ENCODE measurements at regions not wholly inside any gene's neighbourhood (a gene's known extent, or its start where the extent isn't known, plus 50 kb on each side); places are given as distances from the start of the nearest gene placed in this dataset.

- TF ChIP-seq EZH2 (IDR thresholded peaks at IDR 0.05) (no peak), POLR2AphosphoS5 (IDR thresholded peaks at IDR 0.05; ENCODE audit: borderline replicate concordance, low read depth, low read length) (no peak), FOXP2 (optimal IDR thresholded peaks at IDR 0.05; ENCODE audit: control extremely low read depth, extremely low read length, insufficient read depth) (no peak)
Observed at GRCh38 chr10:78963074-78964034, 105.4 kb upstream of the ZMIZ1 start.

Data from SK-N-MC (cell line).